ENCODE measurements at regions not wholly inside any gene's neighbourhood (a gene's known extent, or its start where the extent isn't known, plus 50 kb on each side); places are given as distances from the start of the nearest gene placed in this dataset.

DNA sequence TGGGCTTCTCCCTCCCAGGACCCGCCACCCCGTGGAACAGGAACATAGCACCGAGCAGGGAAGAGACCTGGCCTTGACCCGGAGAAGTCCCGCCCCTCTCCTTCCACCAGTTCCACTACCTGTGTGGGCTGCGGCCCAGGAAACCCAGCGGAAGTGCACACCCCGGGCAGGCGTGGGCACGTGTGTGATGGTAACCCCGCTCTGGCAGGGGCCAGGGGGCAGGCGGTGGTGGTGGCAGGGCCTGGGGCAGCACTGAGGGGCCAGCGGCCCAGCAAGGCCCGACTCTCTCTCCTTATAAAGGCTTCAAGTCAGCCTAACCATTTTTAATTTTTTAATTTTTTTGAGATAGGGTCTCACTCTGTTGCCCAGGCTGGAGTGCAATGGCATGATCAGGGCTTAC, 129.0 kb upstream of the FAM98A start:
- TF ChIP-seq CTCF (IDR thresholded peaks at IDR 0.05) (no peak), POLR2A (IDR thresholded peaks at IDR 0.05) (no peak), EP300 (IDR thresholded peaks at IDR 0.05) (no peak)
